ENCODE measurements at regions not wholly inside any gene's neighbourhood (a gene's known extent, or its start where the extent isn't known, plus 50 kb on each side); places are given as distances from the start of the nearest gene placed in this dataset.

- TF ChIP-seq CTCF (IDR thresholded peaks at IDR 0.05; ENCODE audit: low read depth, low read length) (no peak), EZH2phosphoT487 (IDR thresholded peaks at IDR 0.05; ENCODE audit: low read depth) (no peak)
Observed at GRCh38 chr21:16584756-16585155, 855.0 kb downstream of the USP25 start.
